ENCODE measurements at regions not wholly inside any gene's neighbourhood (a gene's known extent, or its start where the extent isn't known, plus 50 kb on each side); places are given as distances from the start of the nearest gene placed in this dataset.
"Not testable (repeated sequence)": the region's sequence is repeated elsewhere in the genome, so short reads cannot be mapped to it uniquely, and the experiment has no call there.

DNA sequence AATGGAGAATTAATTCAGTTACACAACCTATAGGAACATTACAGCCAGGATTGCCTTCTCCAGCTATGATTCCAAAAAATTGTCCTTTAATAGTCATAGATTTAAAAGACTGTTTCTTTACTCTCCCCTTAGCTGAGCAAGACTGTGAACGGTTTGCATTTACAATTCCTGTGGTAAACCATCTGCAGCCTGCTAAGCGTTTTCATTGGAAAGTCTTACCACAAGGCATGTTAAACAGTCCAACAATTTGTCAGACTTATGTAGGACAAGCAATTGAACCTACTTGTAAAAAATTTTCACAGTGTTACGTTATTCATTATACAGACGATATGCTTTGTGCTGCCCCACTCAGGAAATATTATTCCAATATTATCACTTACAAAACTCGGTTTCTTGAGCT, 140.6 kb upstream of the ZNF91 start:
- H3K4me1 ChIP-seq; CTCF ChIA-PET; H3K27ac ChIP-seq; ATAC-seq; H3K4me2 ChIP-seq; POLR2A ChIA-PET; FAIRE-seq; DNase-seq (ENCODE audit: low read depth in 1 of 2, low spot score in 1 of 2); H3K4me3 ChIP-seq: not testable (repeated sequence)
- peaks cover 11% of the 10 kb centered on the region; the same call in 2 of the 3 replicates for H3K9me3 ChIP-seq
- 2% methylated on average over 5 of the region's 5 CpGs for WGBS (ENCODE audit: missing lambda C conversion rate)

DNA sequence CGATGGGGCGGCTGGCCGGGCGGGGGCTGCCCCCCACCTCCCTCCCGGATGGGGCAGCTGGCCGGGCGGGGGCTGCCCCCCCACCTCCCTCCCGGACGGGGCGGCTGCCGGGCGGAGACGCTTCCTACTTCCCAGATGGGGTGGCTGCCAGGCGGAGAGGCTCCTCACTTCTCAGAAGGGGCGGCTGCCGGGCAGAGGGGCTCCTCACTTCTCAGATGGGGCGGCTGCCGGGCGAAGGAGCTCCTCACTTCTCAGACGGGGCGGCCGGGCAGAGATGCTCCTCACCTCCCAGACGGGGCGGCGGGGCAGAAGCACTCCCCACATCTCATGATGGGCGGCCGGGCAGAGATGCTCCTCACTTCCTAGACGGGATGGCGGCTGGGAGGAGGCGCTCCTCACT, 138.2 kb upstream of the ZNF91 start:
- H3K4me2 ChIP-seq; DNase-seq (ENCODE audit: low read depth in 1 of 2, low spot score in 1 of 2); H3K4me1 ChIP-seq; CTCF ChIA-PET; H3K9me3 ChIP-seq; ATAC-seq; H3K4me3 ChIP-seq; FAIRE-seq; H3K27ac ChIP-seq; POLR2A ChIA-PET: not testable (repeated sequence)
- WGBS (ENCODE audit: missing lambda C conversion rate) = 51% methylated on average over 3 of the region's 30 CpGs

DNA sequence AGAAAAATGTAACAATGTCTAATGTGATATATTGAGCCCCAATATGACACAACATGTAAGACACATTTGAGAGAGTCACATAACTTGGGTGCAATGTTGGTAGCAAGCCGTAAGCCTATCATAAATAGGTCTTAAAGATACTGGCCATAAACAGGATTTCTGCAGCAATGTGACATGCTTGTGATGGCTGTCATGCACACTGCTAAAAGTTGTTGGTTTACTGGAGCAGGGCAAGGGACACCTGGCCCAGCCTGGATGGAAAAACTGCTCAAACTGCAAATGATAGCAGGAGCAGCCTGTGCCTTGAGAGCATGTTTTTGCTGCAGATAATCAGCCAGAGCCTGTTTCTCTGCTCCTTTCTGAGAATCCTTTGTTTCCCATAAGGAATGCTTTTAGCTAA, 136.7 kb upstream of the ZNF91 start:
- peaks cover 11% of the 10 kb centered on the region; the same call in 1 of the 3 replicates for H3K9me3 ChIP-seq
- CTCF ChIA-PET = no interaction called here
- 44% methylated on average over 1 of the region's 1 CpG for WGBS (ENCODE audit: missing lambda C conversion rate)
- no peak for FAIRE-seq
- no peak overlapping the region for H3K4me2 ChIP-seq
- DNase-seq (ENCODE audit: low read depth in 1 of 2, low spot score in 1 of 2) = no peak
- no peaks in the 10 kb centered on the region for H3K4me1 ChIP-seq
- no peak overlapping the region for H3K4me3 ChIP-seq
- no peak for TF ChIP-seq PHF8 (IDR thresholded peaks at IDR 0.05; ENCODE audit: borderline replicate concordance, low read depth)
- TF ChIP-seq TP53 (CRISPR knock-in tag; IDR thresholded peaks at IDR 0.05) = no peak
- TF ChIP-seq JUN (IDR thresholded peaks at IDR 0.05) = no peak
- TF ChIP-seq ESRRA (IDR thresholded peaks at IDR 0.05; ENCODE audit: borderline replicate concordance, low read length) = no peak
- no peak for TF ChIP-seq BHLHE40 (IDR thresholded peaks at IDR 0.05; ENCODE audit: low read depth, low read length)
- no peak for TF ChIP-seq FOSL2 (IDR thresholded peaks at IDR 0.05)
- TF ChIP-seq FOSL2 (CRISPR knock-in tag; IDR thresholded peaks at IDR 0.05) = no peak
- no peak for TF ChIP-seq HOXA7 (CRISPR knock-in tag; IDR thresholded peaks at IDR 0.05)
- TF ChIP-seq EP300 (IDR thresholded peaks at IDR 0.05) = no peak
- no peak for TF ChIP-seq CEBPB (IDR thresholded peaks at IDR 0.05)
- no peak for TF ChIP-seq ZSCAN20 (CRISPR knock-in tag; IDR thresholded peaks at IDR 0.05)
- TF ChIP-seq RNF2 (IDR thresholded peaks at IDR 0.05; ENCODE audit: borderline replicate concordance, low read depth) = no peak
- TF ChIP-seq, protein P1, sequence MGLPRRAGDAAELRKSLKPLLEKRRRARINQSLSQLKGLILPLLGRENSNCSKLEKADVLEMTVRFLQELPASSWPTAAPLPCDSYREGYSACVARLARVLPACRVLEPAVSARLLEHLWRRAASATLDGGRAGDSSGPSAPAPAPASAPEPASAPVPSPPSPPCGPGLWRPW (IDR thresholded peaks at IDR 0.05) = no peak
- no peak for TF ChIP-seq CBX8 (IDR thresholded peaks at IDR 0.05)
- no peak for TF ChIP-seq ZNF302 (CRISPR knock-in tag; IDR thresholded peaks at IDR 0.05)
- TF ChIP-seq BCL3 (IDR thresholded peaks at IDR 0.05) = no peak
- TF ChIP-seq, protein P2, sequence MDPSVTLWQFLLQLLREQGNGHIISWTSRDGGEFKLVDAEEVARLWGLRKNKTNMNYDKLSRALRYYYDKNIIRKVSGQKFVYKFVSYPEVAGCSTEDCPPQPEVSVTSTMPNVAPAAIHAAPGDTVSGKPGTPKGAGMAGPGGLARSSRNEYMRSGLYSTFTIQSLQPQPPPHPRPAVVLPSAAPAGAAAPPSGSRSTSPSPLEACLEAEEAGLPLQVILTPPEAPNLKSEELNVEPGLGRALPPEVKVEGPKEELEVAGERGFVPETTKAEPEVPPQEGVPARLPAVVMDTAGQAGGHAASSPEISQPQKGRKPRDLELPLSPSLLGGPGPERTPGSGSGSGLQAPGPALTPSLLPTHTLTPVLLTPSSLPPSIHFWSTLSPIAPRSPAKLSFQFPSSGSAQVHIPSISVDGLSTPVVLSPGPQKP (IDR thresholded peaks at IDR 0.05; ENCODE audit: low read depth, low read length) = no peak
- no peak for TF ChIP-seq EHF (CRISPR knock-in tag; IDR thresholded peaks at IDR 0.05)
- H3K27ac ChIP-seq = no peak overlapping the region
- POLR2A ChIA-PET = no interaction called here
- no peak for ATAC-seq

DNA sequence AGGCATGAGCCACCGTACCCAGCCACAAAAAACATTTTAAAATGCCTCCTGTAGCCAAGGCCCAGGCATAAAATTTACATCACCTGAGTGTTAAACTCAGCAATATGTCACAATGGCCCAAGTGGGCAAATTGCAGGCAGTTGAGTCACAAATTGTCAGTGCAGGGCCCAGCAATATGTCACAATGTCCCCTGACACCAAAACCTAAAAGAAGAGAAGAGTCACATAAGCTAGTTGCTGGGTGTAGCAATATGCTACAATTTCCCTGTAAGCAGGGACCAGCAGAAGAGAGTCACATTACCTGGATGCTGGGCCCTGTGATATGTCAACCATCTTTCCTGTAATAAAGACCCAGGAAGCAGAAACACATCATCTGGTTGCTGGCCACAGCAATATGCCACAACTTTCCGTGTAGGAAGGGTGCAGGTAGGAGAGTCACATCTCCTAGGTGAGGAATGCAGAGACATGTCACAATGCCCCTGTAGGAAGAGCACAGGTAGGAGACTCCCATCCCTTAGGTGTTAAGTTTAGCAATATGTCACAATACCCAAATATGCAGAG, 136.0 kb upstream of the ZNF91 start:
- no peak overlapping the region for H3K4me2 ChIP-seq
- ChIA-PET POLR2A (no interaction called here), CTCF (interaction anchor here (0.6 kb wide), 1 partner anchor 651 kb away, joined by 3 read pairs; no protein-coding TSS in a partner anchor)
- ATAC-seq = no peak
- H3K4me1 ChIP-seq = no peaks in the 10 kb centered on the region
- peaks cover 11% of the 10 kb centered on the region; the same call in 1 of the 3 replicates for H3K9me3 ChIP-seq
- FAIRE-seq = no peak
- DNase-seq (ENCODE audit: low read depth in 1 of 2, low spot score in 1 of 2) = no peak
- no peak for TF ChIP-seq HEYL (CRISPR knock-in tag; IDR thresholded peaks at IDR 0.05)
- TF ChIP-seq HOXA7 (CRISPR knock-in tag; IDR thresholded peaks at IDR 0.05) = no peak
- no peak for TF ChIP-seq GATA3 (IDR thresholded peaks at IDR 0.05; ENCODE audit: borderline replicate concordance)
- no peak for TF ChIP-seq RCOR1 (IDR thresholded peaks at IDR 0.05; ENCODE audit: low read depth, low read length)
- no peak for TF ChIP-seq SREBF2 (IDR thresholded peaks at IDR 0.05)
- TF ChIP-seq, protein P3, sequence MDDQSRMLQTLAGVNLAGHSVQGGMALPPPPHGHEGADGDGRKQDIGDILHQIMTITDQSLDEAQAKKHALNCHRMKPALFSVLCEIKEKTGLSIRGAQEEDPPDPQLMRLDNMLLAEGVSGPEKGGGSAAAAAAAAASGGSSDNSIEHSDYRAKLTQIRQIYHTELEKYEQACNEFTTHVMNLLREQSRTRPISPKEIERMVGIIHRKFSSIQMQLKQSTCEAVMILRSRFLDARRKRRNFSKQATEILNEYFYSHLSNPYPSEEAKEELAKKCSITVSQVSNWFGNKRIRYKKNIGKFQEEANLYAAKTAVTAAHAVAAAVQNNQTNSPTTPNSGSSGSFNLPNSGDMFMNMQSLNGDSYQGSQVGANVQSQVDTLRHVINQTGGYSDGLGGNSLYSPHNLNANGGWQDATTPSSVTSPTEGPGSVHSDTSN (IDR thresholded peaks at IDR 0.05) = no peak
- TF ChIP-seq CHD4 (IDR thresholded peaks at IDR 0.05; ENCODE audit: borderline replicate concordance) = no peak
- no peak for TF ChIP-seq NR3C1 (IDR thresholded peaks at IDR 0.05)
- no peak for TF ChIP-seq KDM1A (IDR thresholded peaks at IDR 0.05; ENCODE audit: low read depth)
- TF ChIP-seq JUNB (IDR thresholded peaks at IDR 0.05) = no peak
- TF ChIP-seq, protein P2 (IDR thresholded peaks at IDR 0.05; ENCODE audit: low read depth, low read length) = no peak
- H3K4me3 ChIP-seq = no peak overlapping the region
- H3K27ac ChIP-seq = no peak overlapping the region
- WGBS (ENCODE audit: missing lambda C conversion rate) = 0% methylated on average over 2 of the region's 2 CpGs

All from A549 (cell line).